ENCODE measurements at regions not wholly inside any gene's neighbourhood (a gene's known extent, or its start where the extent isn't known, plus 50 kb on each side); places are given as distances from the start of the nearest gene placed in this dataset.

DNA sequence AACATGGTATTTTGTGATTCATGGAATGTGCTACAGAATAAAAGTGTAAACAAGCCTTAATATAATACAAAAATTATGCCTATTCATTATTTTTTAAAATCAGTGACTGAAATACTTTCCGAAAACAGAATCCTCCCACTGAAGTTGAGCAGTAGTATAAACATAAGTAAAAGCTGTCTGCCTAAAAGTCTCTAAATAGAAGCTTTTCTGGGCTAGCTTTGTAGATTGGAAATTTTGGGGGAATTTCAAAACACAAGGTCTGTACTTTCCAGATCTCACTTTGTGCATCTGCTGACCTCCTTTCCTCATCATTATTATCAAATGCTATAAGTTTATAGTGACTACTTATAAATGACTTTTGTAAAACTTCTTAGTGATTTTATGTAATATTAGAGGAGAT is 80.4 kb upstream of the TRHDE start:
- TF ChIP-seq, protein P1, sequence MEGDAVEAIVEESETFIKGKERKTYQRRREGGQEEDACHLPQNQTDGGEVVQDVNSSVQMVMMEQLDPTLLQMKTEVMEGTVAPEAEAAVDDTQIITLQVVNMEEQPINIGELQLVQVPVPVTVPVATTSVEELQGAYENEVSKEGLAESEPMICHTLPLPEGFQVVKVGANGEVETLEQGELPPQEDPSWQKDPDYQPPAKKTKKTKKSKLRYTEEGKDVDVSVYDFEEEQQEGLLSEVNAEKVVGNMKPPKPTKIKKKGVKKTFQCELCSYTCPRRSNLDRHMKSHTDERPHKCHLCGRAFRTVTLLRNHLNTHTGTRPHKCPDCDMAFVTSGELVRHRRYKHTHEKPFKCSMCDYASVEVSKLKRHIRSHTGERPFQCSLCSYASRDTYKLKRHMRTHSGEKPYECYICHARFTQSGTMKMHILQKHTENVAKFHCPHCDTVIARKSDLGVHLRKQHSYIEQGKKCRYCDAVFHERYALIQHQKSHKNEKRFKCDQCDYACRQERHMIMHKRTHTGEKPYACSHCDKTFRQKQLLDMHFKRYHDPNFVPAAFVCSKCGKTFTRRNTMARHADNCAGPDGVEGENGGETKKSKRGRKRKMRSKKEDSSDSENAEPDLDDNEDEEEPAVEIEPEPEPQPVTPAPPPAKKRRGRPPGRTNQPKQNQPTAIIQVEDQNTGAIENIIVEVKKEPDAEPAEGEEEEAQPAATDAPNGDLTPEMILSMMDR (IDR thresholded peaks at IDR 0.05): no peak
- H3K4me3 ChIP-seq: no peak overlapping the region

DNA sequence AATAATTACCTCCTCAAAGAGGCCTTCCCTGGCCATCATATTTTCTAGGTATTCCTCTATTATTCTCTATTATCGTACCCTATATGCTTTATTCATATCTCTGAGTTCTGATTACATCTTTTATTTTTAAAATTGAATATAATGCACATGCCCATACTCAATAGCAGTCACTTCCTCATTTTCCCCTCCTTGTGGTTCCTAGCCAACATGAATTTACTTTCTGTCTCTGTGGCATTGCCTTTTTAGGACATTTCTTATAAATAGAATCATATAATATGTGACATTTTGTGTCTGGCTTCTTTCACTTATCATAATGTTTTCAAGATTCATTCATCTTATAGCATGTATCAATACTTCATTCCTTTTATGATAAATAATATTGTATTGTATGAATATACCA is 74.4 kb upstream of the TRHDE start:
- no peak overlapping the region for H3K4me3 ChIP-seq
- ATAC-seq (no peak), DNase-seq (no peak)
- no peaks in the 10 kb centered on the region for H3K36me3 ChIP-seq
- TF ChIP-seq, protein P1 (IDR thresholded peaks at IDR 0.05): no peak
- no peak overlapping the region for H3K27ac ChIP-seq
- peaks cover 0 to 6% of the 10 kb centered on the region in 2 donors for H3K9me3 ChIP-seq
- intact Hi-C loops (cut with DNase I): no loop called here
- H3K27me3 ChIP-seq: no peaks in the 10 kb centered on the region
- H3K4me1 ChIP-seq: no peaks in the 10 kb centered on the region

More for the DNA sequence above, 80.4 kb upstream of the TRHDE start:
- Histone ChIP-seq H3K9me3 (peaks cover 0 to 6% of the 10 kb centered on the region in 2 donors), H3K27ac (no peak overlapping the region), H3K36me3 (no peaks in the 10 kb centered on the region), H3K27me3 (no peaks in the 10 kb centered on the region), H3K4me1 (no peaks in the 10 kb centered on the region)
- ATAC-seq (no peak), DNase-seq (no peak)
- intact Hi-C loops (cut with DNase I): no loop called here

DNA sequence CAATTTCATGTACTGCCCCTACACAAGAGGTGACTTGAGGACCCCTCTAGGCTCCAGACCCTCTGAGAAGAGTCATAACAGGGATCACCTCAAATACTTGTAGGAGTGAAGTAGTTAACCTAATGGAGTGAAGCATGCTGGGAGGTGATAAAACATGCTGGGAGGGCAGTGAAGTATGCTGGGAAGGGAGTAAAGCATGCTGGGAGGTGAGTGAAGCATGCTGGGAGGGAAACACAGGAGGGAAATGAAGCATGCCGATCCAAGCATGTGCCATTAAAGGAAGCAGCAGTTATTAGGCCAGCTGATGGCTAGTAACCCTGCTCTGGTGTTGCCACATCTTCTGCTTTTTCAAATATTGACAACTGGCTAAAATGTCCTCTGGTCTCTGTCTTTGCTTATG is 70.7 kb upstream of the TRHDE start:
- TF ChIP-seq, protein P1 (IDR thresholded peaks at IDR 0.05): no peak
- intact Hi-C loops (cut with DNase I): no loop called here
- DNase-seq: no peak
- ATAC-seq: no peak
- H3K4me3 ChIP-seq: no peak overlapping the region
- no peaks in the 10 kb centered on the region for H3K27me3 ChIP-seq
- H3K4me1 ChIP-seq: no peaks in the 10 kb centered on the region
- H3K36me3 ChIP-seq: no peaks in the 10 kb centered on the region
- H3K27ac ChIP-seq: no peak overlapping the region
- no peaks in the 10 kb centered on the region for H3K9me3 ChIP-seq

DNA sequence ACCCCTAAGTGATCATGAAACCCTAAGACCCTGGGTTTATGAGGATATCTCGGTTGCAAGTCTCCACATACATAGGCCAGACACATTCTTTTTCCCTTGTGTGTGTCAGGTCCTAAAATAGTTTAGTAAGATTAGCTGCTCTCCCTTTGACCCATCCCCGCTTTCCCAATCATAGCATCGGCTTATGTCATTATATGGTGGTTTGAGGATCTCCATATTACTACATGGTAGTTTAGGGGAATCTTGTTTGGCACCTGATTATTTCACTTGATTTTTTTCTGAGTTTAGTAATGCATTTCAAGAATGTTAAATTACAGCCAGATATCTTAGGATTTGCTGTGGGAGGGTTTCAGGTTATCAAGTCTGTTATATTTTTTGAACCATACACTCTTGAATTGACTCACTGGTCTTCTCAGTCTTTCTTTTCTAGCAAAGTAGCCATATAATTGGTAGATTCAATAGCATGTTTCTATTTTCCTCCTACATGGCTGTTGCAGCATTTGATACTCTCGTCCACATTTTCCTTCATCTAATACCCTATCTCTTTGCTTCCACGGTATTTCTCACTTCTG is 68.3 kb upstream of the TRHDE start:
- no peak overlapping the region for H3K4me3 ChIP-seq
- H3K27me3 ChIP-seq: no peaks in the 10 kb centered on the region
- H3K9me3 ChIP-seq: no peaks in the 10 kb centered on the region
- H3K27ac ChIP-seq: no peak overlapping the region
- TF ChIP-seq, protein P1 (IDR thresholded peaks at IDR 0.05): no peak
- intact Hi-C loops (cut with DNase I): no loop called here
- H3K36me3 ChIP-seq: no peaks in the 10 kb centered on the region
- H3K4me1 ChIP-seq: no peaks in the 10 kb centered on the region
- no peak for ATAC-seq
- DNase-seq: no peak

DNA sequence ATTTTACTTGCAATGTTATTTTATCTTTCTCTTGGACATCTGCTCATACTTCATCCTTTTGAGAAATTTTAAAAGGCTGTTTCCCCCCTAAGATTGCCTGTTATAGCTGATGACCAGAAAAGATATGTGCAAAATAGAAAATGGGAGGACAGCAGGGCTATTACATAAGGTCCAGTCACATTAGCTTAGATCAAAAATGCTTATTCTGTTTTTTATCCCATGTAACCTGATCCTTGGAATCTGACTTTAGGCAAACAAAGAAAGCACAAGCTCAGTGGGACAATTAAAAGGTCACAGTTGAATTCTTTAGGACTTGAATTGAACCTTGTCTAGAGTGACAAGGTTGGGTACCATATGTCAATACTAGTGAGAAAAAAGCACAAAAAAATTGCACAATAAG is 65.1 kb upstream of the TRHDE start:
- Histone ChIP-seq H3K27me3 (no peaks in the 10 kb centered on the region), H3K27ac (no peak overlapping the region), H3K4me3 (no peak overlapping the region), H3K4me1 (no peaks in the 10 kb centered on the region), H3K9me3 (no peaks in the 10 kb centered on the region), H3K36me3 (no peaks in the 10 kb centered on the region)
- TF ChIP-seq, protein P1 (IDR thresholded peaks at IDR 0.05): no peak
- no peak for ATAC-seq
- DNase-seq: no peak
- intact Hi-C loops (cut with DNase I): no loop called here

All from left lung (tissue), 4 donors.